ENCODE measurements at regions not wholly inside any gene's neighbourhood (a gene's known extent, or its start where the extent isn't known, plus 50 kb on each side); places are given as distances from the start of the nearest gene placed in this dataset.
"Not testable (repeated sequence)": the region's sequence is repeated elsewhere in the genome, so short reads cannot be mapped to it uniquely, and the experiment has no call there.

- no peak for DNase-seq
Measured at GRCh38 chrX:14347523-14347922, 181.8 kb upstream of the GLRA2 start.

- no peak for DNase-seq
Measured at GRCh38 chrX:14344172-14344940, 185.0 kb upstream of the GLRA2 start.

GRCh38 chrX:14309431-14309830, 219.9 kb upstream of the GLRA2 start:
- no peak for DNase-seq

- not testable (repeated sequence) for DNase-seq
Measured at GRCh38 chrX:14308976-14309375, 220.4 kb upstream of the GLRA2 start.

GRCh38 chrX:14303891-14304290, 225.4 kb upstream of the GLRA2 start:
- no peak for DNase-seq

- DNase-seq = not testable (repeated sequence)
Measured at GRCh38 chrX:14302561-14302960, 226.8 kb upstream of the GLRA2 start.

GRCh38 chrX:14300376-14300775, 229.0 kb upstream of the GLRA2 start:
- no peak for DNase-seq

- DNase-seq = no peak
Measured at GRCh38 chrX:14295426-14295825, 233.9 kb upstream of the GLRA2 start.

- DNase-seq = no peak
Measured at GRCh38 chrX:14291666-14292500, 237.5 kb upstream of the GLRA2 start.

- no peak for DNase-seq
Measured at GRCh38 chrX:14290335-14290734, 239.0 kb upstream of the GLRA2 start.

- DNase-seq = no peak
Measured at GRCh38 chrX:14274691-14275090, 245.0 kb upstream of the GEMIN8 start.

GRCh38 chrX:14267216-14267615, 237.5 kb upstream of the GEMIN8 start:
- no peak for DNase-seq

GRCh38 chrX:14266705-14267104, 237.0 kb upstream of the GEMIN8 start:
- no peak for DNase-seq

GRCh38 chrX:14243823-14244222, 214.1 kb upstream of the GEMIN8 start:
- DNase-seq = no peak

GRCh38 chrX:14235004-14235403, 205.3 kb upstream of the GEMIN8 start:
- peak; percentile 1 for DNase-seq

GRCh38 chrX:14232688-14233087, 203.0 kb upstream of the GEMIN8 start:
- no peak for DNase-seq

GRCh38 chrX:14228611-14229010, 198.9 kb upstream of the GEMIN8 start:
- DNase-seq = no peak

GRCh38 chrX:14220386-14220944, 190.8 kb upstream of the GEMIN8 start:
- DNase-seq = no peak

- DNase-seq = no peak
Measured at GRCh38 chrX:14209034-14209433, 179.3 kb upstream of the GEMIN8 start.

- DNase-seq = no peak
Measured at GRCh38 chrX:14194711-14195110, 165.0 kb upstream of the GEMIN8 start.

GRCh38 chrX:14193547-14193946, 163.9 kb upstream of the GEMIN8 start:
- DNase-seq = no peak

- no peak for DNase-seq
Measured at GRCh38 chrX:14173873-14174272, 144.2 kb upstream of the GEMIN8 start.

GRCh38 chrX:14164828-14165227, 135.1 kb upstream of the GEMIN8 start:
- no peak for DNase-seq

GRCh38 chrX:14125462-14125861, 95.8 kb upstream of the GEMIN8 start:
- no peak for DNase-seq

All from activated CD4-positive, alpha-beta T cell treated with anti-CD3 and anti-CD28 coated beads, Interleukin-10, Interleukin-2, amounts not matched to agents 100 ng/mL and 50 ng/mL, durations not matched to agents 16 hours and 8 hours (primary cell).